Upper lobe of left lung (tissue), 6 donors: ENCODE measurements at regions not wholly inside any gene's neighbourhood (a gene's known extent, or its start where the extent isn't known, plus 50 kb on each side); places are given as distances from the start of the nearest gene placed in this dataset.

Experiments
- ATAC-seq, 2 donors: fragments of 200-7000 bp; cut with Tn5 transposase; one replicate each; pipeline ENCODE4 v1.9.1; 2022; ENCODE audit warnings: mild to moderate bottlenecking in 2 of 2, moderate library complexity in 2 of 2; ENCODE audit not compliant: low FRiP score in 2 of 2
- DNase-seq, 2 donors: peaks; one replicate each; pipeline ENCODE4 v3.0.0-alpha.2; 2019 to 2020
- H3K27ac ChIP-seq, 4 donors: fragments of 200-600 bp; sonication (generic); one replicate each; pipeline ENCODE4 v1.5.1; 2016 to 2019
- H3K27me3 ChIP-seq, 4 donors: fragments of 200-600 bp; sonication (generic); one replicate each; pipeline ENCODE4 v1.5.1; 2017 to 2019
- H3K36me3 ChIP-seq, 4 donors: fragments of 200-600 bp; sonication (generic); one replicate each; pipeline ENCODE4 v1.5.1; 2016 to 2019
- H3K4me1 ChIP-seq, 4 donors: fragments of 200-600 bp; sonication (generic); one replicate each; pipeline ENCODE4 v1.5.1; 2018 to 2019
- H3K4me3 ChIP-seq, 4 donors: fragments of 200-600 bp; sonication (generic); one replicate each; pipeline ENCODE4 v1.5.1; 2017 to 2019; ENCODE audit warnings: mild to moderate bottlenecking in 2 of 4, moderate library complexity in 1 of 4
- H3K9me3 ChIP-seq, 4 donors: fragments of 200-600 bp; sonication (generic); one replicate each; pipeline ENCODE4 v1.5.1; 2018 to 2019
- CTCF ChIP-seq, 6 experiments: fragments of 450-650 bp in 4 of 6; fragments of 200-600 bp in 2 of 6; sonication (generic) in 2 of 6; IDR thresholded peaks; one replicate each; pipeline ENCODE4 v1.5.1; 2016 to 2019; ENCODE audit warnings: antibody characterized with exemption in 6 of 6
- EP300 ChIP-seq, 4 donors: sonication (generic); formaldehyde crosslinking; IDR thresholded peaks; one replicate each; pipeline ENCODE4 v1.5.1; 2017; ENCODE audit warnings: antibody characterized with exemption in 4 of 4, control low read depth in 2 of 4
- POLR2A ChIP-seq, 4 donors: fragments of 450-650 bp; IDR thresholded peaks; one replicate each; pipeline ENCODE4 v1.5.1; 2016 to 2017; ENCODE audit warnings: antibody characterized with exemption in 4 of 4, mild to moderate bottlenecking in 2 of 4
- POLR2AphosphoS5 ChIP-seq, 2 donors: sonication (generic); formaldehyde crosslinking; IDR thresholded peaks; one replicate each; pipeline ENCODE4 v1.5.1; 2017; ENCODE audit warnings: antibody characterized with exemption in 2 of 2
- WGBS, 2 donors: methylation state at CpG; one replicate each; pipeline ENCODE4 v1.1.5; 2017 to 2018; 5-methylcytosine and 5-hydroxymethylcytosine counted together
- donor health status: DM: no; HTN: no; CAD: no; lungs with moderate emphysema.
- donor health status: DM: no; HTN: yes; CAD: no; lungs with severe emphysema.

- no peak overlapping the region for H3K4me3 ChIP-seq
- WGBS, 2 donors = 70 to 99% methylated on average over 3 of the region's 3 CpGs
- ATAC-seq (no peak), DNase-seq (no peak)
- TF ChIP-seq POLR2AphosphoS5 (IDR thresholded peaks at IDR 0.05) (no peak), POLR2A (IDR thresholded peaks at IDR 0.05) (no peak), EP300 (IDR thresholded peaks at IDR 0.05) (no peak), CTCF (IDR thresholded peaks at IDR 0.05) (no peak)
- H3K4me1 ChIP-seq = no peaks in the 10 kb centered on the region
- H3K9me3 ChIP-seq = no peaks in the 10 kb centered on the region
- H3K27me3 ChIP-seq = no peaks in the 10 kb centered on the region
- no peaks in the 10 kb centered on the region for H3K36me3 ChIP-seq
- H3K27ac ChIP-seq = no peak overlapping the region
These were observed 231.3 kb upstream of the DAB1 start for GRCh38 chr1:57655161-57655560.

GRCh38 chr1:57644667-57645066 lies 220.8 kb upstream of the DAB1 start:
- 90 to 96% methylated on average over 2 of the region's 2 CpGs for WGBS, 2 donors
- H3K27ac ChIP-seq = no peak overlapping the region
- H3K36me3 ChIP-seq = no peaks in the 10 kb centered on the region
- no peaks in the 10 kb centered on the region for H3K4me1 ChIP-seq
- H3K9me3 ChIP-seq = no peaks in the 10 kb centered on the region
- H3K4me3 ChIP-seq = no peak overlapping the region
- no peak for ATAC-seq
- H3K27me3 ChIP-seq = no peaks in the 10 kb centered on the region
- DNase-seq = no peak
- TF ChIP-seq EP300 (IDR thresholded peaks at IDR 0.05) (no peak), POLR2A (IDR thresholded peaks at IDR 0.05) (no peak), CTCF (IDR thresholded peaks at IDR 0.05) (no peak), POLR2AphosphoS5 (IDR thresholded peaks at IDR 0.05) (no peak)

DNA sequence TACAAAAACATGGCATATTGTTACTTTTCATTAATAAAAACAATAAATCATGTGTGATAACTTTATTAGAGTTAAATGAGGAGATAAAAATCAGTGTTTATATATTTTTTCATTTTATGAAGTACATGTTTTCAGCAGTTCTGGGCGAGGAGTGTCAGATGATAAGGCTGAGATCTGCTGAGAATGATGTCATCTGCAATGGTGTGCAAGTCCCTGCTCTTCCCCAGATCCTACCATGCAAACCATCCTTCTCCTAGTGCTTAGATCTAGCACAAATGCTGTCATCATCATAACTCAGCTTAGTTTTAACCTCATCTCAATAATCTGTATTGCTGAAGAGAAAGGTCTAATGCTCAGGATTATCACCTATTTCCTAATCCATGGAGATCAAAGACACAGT lies 214.4 kb upstream of the DAB1 start:
- Histone ChIP-seq H3K9me3 (no peaks in the 10 kb centered on the region), H3K4me3 (no peak overlapping the region), H3K27me3 (no peaks in the 10 kb centered on the region), H3K4me1 (no peaks in the 10 kb centered on the region), H3K27ac (no peak overlapping the region), H3K36me3 (no peaks in the 10 kb centered on the region)
- ATAC-seq (no peak), DNase-seq (no peak)
- TF ChIP-seq EP300 (IDR thresholded peaks at IDR 0.05) = no peak
- TF ChIP-seq POLR2A (IDR thresholded peaks at IDR 0.05) = no peak
- no peak for TF ChIP-seq CTCF (IDR thresholded peaks at IDR 0.05)
- TF ChIP-seq POLR2AphosphoS5 (IDR thresholded peaks at IDR 0.05) = no peak
- 50 to 60% methylated on average over 1 of the region's 1 CpG for WGBS, 2 donors

DNA sequence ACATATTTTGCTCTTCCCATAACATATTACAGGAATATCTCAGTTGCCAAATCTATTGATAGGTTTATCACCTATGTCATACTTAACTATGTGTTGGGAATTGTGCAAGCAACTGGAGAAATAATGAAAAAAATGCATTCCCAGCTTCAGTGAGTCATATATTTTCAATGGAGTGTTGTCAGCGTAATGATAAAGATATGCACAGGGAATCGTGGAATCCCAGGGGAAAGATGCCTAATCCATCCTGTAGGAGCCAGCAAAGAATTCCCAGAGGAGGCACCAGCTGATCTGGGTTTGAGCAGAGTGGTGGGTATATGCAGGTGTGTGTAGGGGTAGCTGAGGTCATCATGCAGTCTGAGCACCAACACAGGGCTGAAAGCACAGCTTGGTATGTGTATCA lies 213.3 kb upstream of the DAB1 start:
- TF ChIP-seq EP300 (IDR thresholded peaks at IDR 0.05) (no peak), POLR2A (IDR thresholded peaks at IDR 0.05) (no peak), POLR2AphosphoS5 (IDR thresholded peaks at IDR 0.05) (no peak), CTCF (IDR thresholded peaks at IDR 0.05) (no peak)
- Histone ChIP-seq H3K27ac (no peak overlapping the region), H3K4me1 (no peaks in the 10 kb centered on the region), H3K9me3 (no peaks in the 10 kb centered on the region), H3K27me3 (no peaks in the 10 kb centered on the region), H3K36me3 (no peaks in the 10 kb centered on the region), H3K4me3 (no peak overlapping the region)
- WGBS, 2 donors = 52 to 79% methylated on average over 2 of the region's 2 CpGs
- ATAC-seq = no peak
- no peak for DNase-seq

DNA sequence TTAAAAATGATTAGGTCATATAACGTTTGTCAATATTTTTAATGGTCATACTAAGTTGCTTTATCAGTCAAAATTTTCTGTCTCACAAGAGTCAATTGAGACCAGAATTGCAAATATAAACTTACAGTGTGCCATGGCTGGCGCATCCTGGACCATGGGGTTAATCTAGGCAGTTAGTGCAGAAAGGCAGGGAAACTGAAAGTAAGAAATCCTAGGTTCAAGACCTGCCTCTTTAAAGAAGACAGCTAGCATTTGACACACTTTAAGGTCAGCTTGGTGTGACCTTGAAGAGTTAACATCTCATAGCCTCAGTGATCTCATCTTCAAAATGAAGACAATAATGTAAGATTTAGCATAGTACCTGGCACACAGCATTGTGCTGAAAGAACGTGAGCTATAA lies 210.0 kb upstream of the DAB1 start:
- TF ChIP-seq POLR2AphosphoS5 (IDR thresholded peaks at IDR 0.05) (no peak), POLR2A (IDR thresholded peaks at IDR 0.05) (no peak), EP300 (IDR thresholded peaks at IDR 0.05) (no peak), CTCF (IDR thresholded peaks at IDR 0.05) (no peak)
- no peaks in the 10 kb centered on the region for H3K36me3 ChIP-seq
- H3K4me3 ChIP-seq = no peak overlapping the region
- DNase-seq (no peak), ATAC-seq (no peak)
- no peak overlapping the region for H3K27ac ChIP-seq
- no peaks in the 10 kb centered on the region for H3K27me3 ChIP-seq
- H3K9me3 ChIP-seq = no peaks in the 10 kb centered on the region
- H3K4me1 ChIP-seq = no peaks in the 10 kb centered on the region
- WGBS, 2 donors = 79 to 80% methylated on average over 3 of the region's 3 CpGs
